ENCODE measurements at regions not wholly inside any gene's neighbourhood (a gene's known extent, or its start where the extent isn't known, plus 50 kb on each side); places are given as distances from the start of the nearest gene placed in this dataset.
A peak's percentile ranks its signal among the peaks of the same experiment; 100 is the strongest.

DNA sequence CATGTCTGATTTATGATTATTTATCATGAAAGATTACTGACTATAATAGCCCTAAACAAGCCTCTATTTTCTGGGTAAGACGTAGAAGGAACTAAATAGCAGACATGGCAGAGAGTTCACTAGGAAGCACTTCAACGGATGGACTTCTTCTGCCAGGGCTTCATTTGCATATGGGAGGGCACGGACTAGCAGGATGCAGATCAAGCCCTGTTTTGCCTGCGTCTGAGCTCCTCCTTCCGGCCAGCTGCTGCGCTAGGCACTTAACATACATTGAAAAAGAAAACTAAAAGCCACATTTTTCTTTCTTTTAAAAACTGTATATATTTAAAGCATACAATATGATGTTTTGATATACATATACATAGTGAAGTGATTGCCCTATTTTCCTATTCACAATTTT lies 340.0 kb upstream of the MEX3C start:
- no peak overlapping the region for H3K4me2 ChIP-seq
- no peak for TF ChIP-seq Cebpa-rat (IDR thresholded peaks at IDR 0.05)

DNA sequence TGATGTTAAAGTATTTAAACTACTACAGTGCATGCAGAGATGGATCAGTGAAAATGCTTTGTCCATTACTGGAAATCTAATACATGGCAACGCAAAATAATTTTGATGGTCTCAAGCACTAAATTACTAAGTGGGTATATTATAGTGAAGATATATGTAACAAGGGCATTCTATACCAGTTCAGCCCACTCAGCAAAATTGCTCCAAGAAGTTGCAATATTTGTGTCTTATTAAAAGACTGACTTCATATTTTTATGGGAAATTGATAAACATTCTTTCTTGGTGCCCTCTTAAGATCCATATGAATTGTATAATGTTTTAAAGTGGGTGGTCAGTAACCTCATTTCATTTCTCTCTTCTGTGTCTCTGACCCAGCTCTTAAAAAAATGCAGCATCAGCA lies 343.1 kb upstream of the MEX3C start:
- Histone ChIP-seq H3K27ac (no peak overlapping the region), H3K36me3 (no peaks in the 10 kb centered on the region), H4K20me1 (no peaks in the 10 kb centered on the region), H3K27me3 (no peaks in the 10 kb centered on the region), H3K9ac (no peak overlapping the region), H3K9me3 (replicated peaks in 1 of 11) (no peaks in the 10 kb centered on the region), H3K4me1 (no peaks in the 10 kb centered on the region), H3K4me3 (no peak overlapping the region), H3K4me2 (no peak overlapping the region)
- TF ChIP-seq Cebpa-rat (IDR thresholded peaks at IDR 0.05), result no peak

More for the DNA sequence above, 340.0 kb upstream of the MEX3C start:
- no peak overlapping the region for H3K4me3 ChIP-seq
- H3K36me3 ChIP-seq, result no peaks in the 10 kb centered on the region
- H3K4me1 ChIP-seq, result no peaks in the 10 kb centered on the region
- H3K9ac ChIP-seq, result no peak overlapping the region
- H4K20me1 ChIP-seq, result no peaks in the 10 kb centered on the region
- no peaks in the 10 kb centered on the region for H3K27me3 ChIP-seq
- no peaks in the 10 kb centered on the region for H3K9me3 ChIP-seq (replicated peaks in 1 of 11)
- H3K27ac ChIP-seq, result no peak overlapping the region

DNA sequence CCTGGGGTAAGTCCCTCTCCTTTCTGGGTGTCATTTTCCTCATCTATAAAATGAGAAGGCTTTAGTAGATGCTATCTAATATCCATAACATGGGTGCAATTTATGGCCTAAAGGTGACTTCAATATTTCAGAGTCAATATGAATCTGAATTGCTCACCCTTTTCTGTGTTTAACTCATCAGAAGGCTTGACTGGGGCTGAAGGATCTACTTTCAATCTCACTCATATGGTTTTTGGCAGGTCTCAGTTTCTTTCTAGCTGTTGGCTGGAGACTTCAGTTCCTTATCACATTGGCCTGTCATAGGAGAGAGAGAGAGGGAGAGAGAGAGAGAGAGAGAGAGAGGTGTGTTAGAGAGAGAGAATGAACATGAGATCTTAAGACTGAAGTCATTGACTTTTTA lies 343.7 kb upstream of the MEX3C start:
- no peaks in the 10 kb centered on the region for H4K20me1 ChIP-seq
- H3K9ac ChIP-seq, result no peak overlapping the region
- no peaks in the 10 kb centered on the region for H3K9me3 ChIP-seq (replicated peaks in 1 of 11)
- no peaks in the 10 kb centered on the region for H3K4me1 ChIP-seq
- H3K27me3 ChIP-seq, result no peaks in the 10 kb centered on the region
- H3K4me2 ChIP-seq, result no peak overlapping the region
- H3K27ac ChIP-seq, result no peak overlapping the region
- H3K4me3 ChIP-seq, result no peak overlapping the region
- no peak for TF ChIP-seq Cebpa-rat (IDR thresholded peaks at IDR 0.05)
- H3K36me3 ChIP-seq, result no peaks in the 10 kb centered on the region

DNA sequence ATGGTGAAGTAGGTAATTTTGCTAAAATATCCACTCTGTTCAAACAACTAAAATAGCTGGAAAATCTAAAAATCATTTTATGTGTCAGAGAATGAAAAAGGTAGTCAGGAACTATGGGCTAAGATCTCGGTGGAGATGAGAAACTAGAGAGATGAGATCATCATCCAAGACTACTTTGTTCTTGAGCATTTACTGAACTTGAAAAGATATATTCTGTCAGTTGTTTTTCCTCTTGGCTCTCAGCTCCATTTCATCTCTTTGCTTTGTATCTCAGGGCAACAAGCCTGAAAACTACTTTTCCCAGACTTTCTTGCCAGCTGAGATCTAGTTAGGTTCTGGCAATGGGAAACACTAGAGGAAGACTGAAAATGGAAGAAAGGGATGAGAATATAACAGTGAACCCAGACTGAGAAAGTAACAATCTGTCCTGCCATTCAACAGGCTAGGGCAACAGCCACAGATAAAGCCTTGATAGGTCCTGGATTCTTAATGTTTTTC lies 346.2 kb upstream of the MEX3C start:
- H4K20me1 ChIP-seq, result no peaks in the 10 kb centered on the region
- no peaks in the 10 kb centered on the region for H3K27me3 ChIP-seq
- H3K4me1 ChIP-seq, result no peaks in the 10 kb centered on the region
- H3K9ac ChIP-seq, result no peak overlapping the region
- no peak for TF ChIP-seq Cebpa-rat (IDR thresholded peaks at IDR 0.05)
- H3K9me3 ChIP-seq (replicated peaks in 1 of 11), result no peaks in the 10 kb centered on the region
- no peak overlapping the region for H3K27ac ChIP-seq
- H3K36me3 ChIP-seq, result no peaks in the 10 kb centered on the region
- H3K4me3 ChIP-seq, result no peak overlapping the region
- H3K4me2 ChIP-seq, result no peak overlapping the region

DNA sequence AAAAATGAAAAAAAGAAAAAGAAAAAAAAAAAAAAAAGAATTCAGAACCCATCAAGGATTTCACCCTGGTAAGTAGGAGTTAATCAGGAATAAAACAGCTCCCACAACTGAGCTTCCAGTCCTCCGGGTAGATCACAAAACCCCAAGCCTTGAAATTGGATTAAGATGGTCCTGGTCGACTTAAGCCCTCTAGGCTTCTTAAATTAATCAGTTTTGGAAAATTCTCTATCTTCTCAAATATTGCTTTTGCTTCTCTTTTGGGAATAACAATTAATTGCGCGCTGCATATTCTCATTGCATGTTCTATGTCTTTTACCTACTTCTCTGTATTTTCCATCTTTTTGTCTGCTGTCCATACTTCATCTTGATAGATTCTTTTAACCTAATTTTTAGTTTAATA lies 348.0 kb upstream of the MEX3C start:
- Histone ChIP-seq H3K4me2 (no peak overlapping the region), H3K4me3 (no peak overlapping the region), H3K36me3 (no peaks in the 10 kb centered on the region), H3K4me1 (no peaks in the 10 kb centered on the region), H3K9me3 (replicated peaks in 1 of 11) (no peaks in the 10 kb centered on the region), H3K9ac (no peak overlapping the region), H3K27me3 (no peaks in the 10 kb centered on the region), H3K27ac (no peak overlapping the region), H4K20me1 (no peaks in the 10 kb centered on the region)
- TF ChIP-seq Cebpa-rat (IDR thresholded peaks at IDR 0.05), result no peak

DNA sequence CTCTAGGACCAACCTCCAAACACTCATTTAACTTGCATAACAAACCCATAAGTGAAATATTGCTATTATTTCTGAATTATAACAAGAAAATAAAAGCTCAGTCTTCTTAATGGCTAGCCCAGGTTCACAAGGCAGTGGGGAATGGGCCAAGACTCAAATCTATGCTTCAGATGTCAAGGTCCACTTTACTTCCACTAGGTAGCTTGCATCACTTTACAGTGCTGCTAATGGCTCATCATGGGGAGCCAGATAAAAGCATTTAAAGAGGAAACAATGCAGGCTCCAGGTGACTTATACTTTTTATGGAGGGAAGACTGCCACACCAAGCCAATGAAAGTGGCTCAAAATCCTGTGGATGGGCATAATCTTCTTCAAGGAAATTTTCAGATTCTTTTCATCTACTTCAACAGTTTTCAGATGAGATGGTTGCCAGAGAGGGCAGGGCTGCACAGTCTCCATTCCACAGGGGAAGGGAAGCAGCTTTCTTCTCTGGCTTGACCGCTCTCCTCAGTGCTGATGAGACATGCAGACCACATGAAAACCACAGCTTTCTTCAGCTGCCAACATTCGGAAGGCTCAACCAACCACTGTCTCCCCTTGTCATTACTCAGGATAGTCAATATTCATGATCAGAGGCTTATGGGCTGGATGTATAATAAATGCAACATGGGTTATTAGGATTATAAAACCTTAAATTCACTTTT lies 361.9 kb upstream of the MEX3C start:
- peaks cover 4 to 10% (median 7%) of the 10 kb centered on the region in 11 experiments; a peak in 15 of 22 replicates for H3K9me3 ChIP-seq (replicated peaks in 1 of 11)
- H3K4me3 ChIP-seq, result no peak overlapping the region
- H3K4me2 ChIP-seq, result no peak overlapping the region
- H4K20me1 ChIP-seq, result no peaks in the 10 kb centered on the region
- no peak overlapping the region for H3K9ac ChIP-seq
- H3K36me3 ChIP-seq, result no peaks in the 10 kb centered on the region
- TF ChIP-seq Cebpa-rat (IDR thresholded peaks at IDR 0.05), result no peak
- H3K27ac ChIP-seq, result no peak overlapping the region
- H3K27me3 ChIP-seq, result no peaks in the 10 kb centered on the region
- H3K4me1 ChIP-seq, result peaks cover 0 to 19% (median 12%) of the 10 kb centered on the region in 10 experiments; a peak in 14 of 20 replicates

DNA sequence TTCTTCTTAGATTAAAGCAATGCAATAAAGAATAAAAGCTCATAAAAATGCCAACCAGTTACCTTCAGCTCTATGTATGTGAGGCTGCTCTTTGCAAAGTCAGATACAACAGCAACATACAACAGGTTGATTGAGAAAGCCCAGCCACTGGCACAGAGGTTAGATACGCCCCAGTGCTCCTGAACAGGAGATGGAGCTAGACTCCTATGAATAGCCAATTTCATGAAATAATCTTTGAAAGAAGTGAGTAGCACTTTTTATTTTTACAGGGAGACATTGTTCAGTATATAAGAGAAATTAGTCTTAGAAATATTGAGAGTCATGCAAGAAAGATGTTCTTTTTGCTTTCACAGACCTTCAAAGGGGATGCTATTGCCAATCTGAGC lies 362.4 kb upstream of the MEX3C start:
- H3K4me1 ChIP-seq, result peaks cover 0 to 19% (median 12%) of the 10 kb centered on the region in 10 experiments; a peak in 14 of 20 replicates
- H3K27ac ChIP-seq, result no peak overlapping the region
- H3K4me2 ChIP-seq, result no peak overlapping the region
- TF ChIP-seq Cebpa-rat (IDR thresholded peaks at IDR 0.05), result no peak
- H3K27me3 ChIP-seq, result no peaks in the 10 kb centered on the region
- H3K36me3 ChIP-seq, result no peaks in the 10 kb centered on the region
- no peak overlapping the region for H3K4me3 ChIP-seq
- no peaks in the 10 kb centered on the region for H4K20me1 ChIP-seq
- H3K9me3 ChIP-seq (replicated peaks in 1 of 11), result peaks cover 0 to 4% (median 1%) of the 10 kb centered on the region in 11 experiments; a peak in 7 of 22 replicates
- no peak overlapping the region for H3K9ac ChIP-seq

DNA sequence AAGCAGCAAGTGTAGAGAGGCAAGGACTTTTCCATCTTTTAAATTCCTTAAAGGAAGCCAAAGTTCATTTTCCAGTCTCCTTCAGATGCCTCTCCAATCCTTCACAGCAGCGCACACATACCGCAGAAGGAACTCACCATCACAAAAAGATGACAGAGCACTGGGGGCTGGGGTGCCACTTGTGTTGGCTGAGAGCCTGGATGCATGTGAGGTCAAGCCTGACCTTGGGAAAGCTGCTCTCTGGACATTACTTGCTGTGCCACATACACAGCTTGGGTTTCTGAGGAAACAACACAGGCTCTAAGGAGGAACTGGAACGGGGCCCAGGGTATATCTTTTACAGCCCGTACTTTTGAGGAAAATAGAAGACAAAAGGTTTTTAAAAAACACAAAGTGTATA lies 364.3 kb upstream of the MEX3C start:
- H3K27me3 ChIP-seq, result no peaks in the 10 kb centered on the region
- H3K36me3 ChIP-seq, result no peaks in the 10 kb centered on the region
- TF ChIP-seq Cebpa-rat (IDR thresholded peaks at IDR 0.05), result no peak
- peaks cover 0 to 19% (median 12%) of the 10 kb centered on the region in 10 experiments; a peak in 14 of 20 replicates for H3K4me1 ChIP-seq
- H3K4me3 ChIP-seq, result no peak overlapping the region
- no peaks in the 10 kb centered on the region for H3K9me3 ChIP-seq (replicated peaks in 1 of 11)
- no peak overlapping the region for H3K27ac ChIP-seq
- H3K9ac ChIP-seq, result no peak overlapping the region
- no peak overlapping the region for H3K4me2 ChIP-seq
- H4K20me1 ChIP-seq, result no peaks in the 10 kb centered on the region

DNA sequence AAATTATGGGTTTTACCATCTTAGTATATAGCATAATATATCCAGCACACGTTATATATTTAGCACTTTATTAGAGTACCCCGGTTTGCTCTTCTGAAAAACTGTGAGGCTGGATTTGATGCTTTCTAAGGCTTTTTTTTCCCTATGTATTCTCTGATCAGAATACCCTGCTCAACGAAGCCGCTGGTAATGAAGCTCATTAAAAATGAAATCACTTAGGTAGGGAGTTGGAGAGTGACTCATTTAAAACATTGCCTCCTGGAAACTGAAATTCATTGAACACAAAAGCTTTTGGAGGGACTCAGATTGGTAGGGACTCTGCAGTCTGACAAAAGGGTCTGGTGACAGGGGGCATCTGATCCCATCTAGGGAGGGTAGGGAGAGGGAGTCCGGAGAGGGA lies 365.4 kb upstream of the MEX3C start:
- H3K4me1 ChIP-seq, result peaks cover 0 to 19% (median 12%) of the 10 kb centered on the region in 10 experiments; a peak in 14 of 20 replicates
- no peaks in the 10 kb centered on the region for H3K36me3 ChIP-seq
- TF ChIP-seq Cebpa-rat (IDR thresholded peaks at IDR 0.05), result no peak
- no peak overlapping the region for H3K9ac ChIP-seq
- no peak overlapping the region for H3K27ac ChIP-seq
- peak overlapping the region in 8 of 11 experiments; percentile 29 to 62 (median 48); a peak in 14 of 22 replicates for H3K4me2 ChIP-seq
- H4K20me1 ChIP-seq, result no peaks in the 10 kb centered on the region
- no peak overlapping the region for H3K4me3 ChIP-seq
- no peaks in the 10 kb centered on the region for H3K27me3 ChIP-seq
- no peaks in the 10 kb centered on the region for H3K9me3 ChIP-seq (replicated peaks in 1 of 11)

DNA sequence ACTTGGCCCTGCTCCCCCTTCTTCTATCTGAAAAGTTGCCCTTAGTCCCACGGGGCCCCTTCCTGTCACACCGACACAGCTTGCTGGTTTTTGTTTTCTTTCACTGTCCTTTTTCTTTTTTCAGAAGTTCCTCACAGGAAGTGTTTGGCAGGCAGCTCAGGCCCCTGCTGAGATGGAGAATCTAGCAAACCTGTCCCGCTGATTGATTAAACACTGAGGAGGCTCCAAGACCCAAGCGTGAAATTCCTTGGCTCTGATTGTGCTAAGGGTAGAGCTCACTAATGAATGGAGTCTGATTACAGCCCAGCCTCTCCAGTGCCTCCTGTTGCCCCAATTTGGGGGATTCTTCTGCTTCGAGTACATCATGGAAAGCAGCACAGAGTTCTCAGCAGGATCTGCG lies 365.9 kb upstream of the MEX3C start:
- Histone ChIP-seq H3K4me2 (peak overlapping the region in 8 of 11 experiments; percentile 29 to 62 (median 48); a peak in 14 of 22 replicates), H4K20me1 (no peaks in the 10 kb centered on the region), H3K4me1 (peaks cover 0 to 19% (median 12%) of the 10 kb centered on the region in 10 experiments; a peak in 14 of 20 replicates), H3K4me3 (no peak overlapping the region), H3K36me3 (no peaks in the 10 kb centered on the region), H3K27me3 (no peaks in the 10 kb centered on the region), H3K27ac (no peak overlapping the region), H3K9me3 (replicated peaks in 1 of 11) (no peaks in the 10 kb centered on the region), H3K9ac (no peak overlapping the region)
- no peak for TF ChIP-seq Cebpa-rat (IDR thresholded peaks at IDR 0.05)
